GM12878 (cell line): ENCODE measurements at regions not wholly inside any gene's neighbourhood (a gene's known extent, or its start where the extent isn't known, plus 50 kb on each side); places are given as distances from the start of the nearest gene placed in this dataset.

Experiments
- BRCA1 ChIP-seq: IDR thresholded peaks from 2 replicates; pipeline ENCODE4 v1.6.1; 2011; ENCODE audit warnings: low read depth, low read length, improper control_type of control experiment
- EP300 ChIP-seq, 2 experiments: fragments of 150-350 bp in 1 of 2; IDR thresholded peaks; 2 replicates each; pipeline ENCODE4 v1.6.1; 2011 to 2012; ENCODE audit warnings: low read depth in 2 of 2, low read length in 2 of 2, borderline replicate concordance in 1 of 2, improper control_type of control experiment in 1 of 2, inconsistent platforms in 1 of 2; ENCODE audit not compliant: control insufficient read depth in 1 of 2
- ETV6 ChIP-seq, 2 experiments: fragments of 450-650 bp in 1 of 2; IDR thresholded peaks in 1 of 2; conservative IDR thresholded peaks in 1 of 2; 2 replicates each; pipeline ENCODE4 v1.6.1; 2014; ENCODE audit warnings: antibody characterized with exemption in 1 of 2, borderline replicate concordance in 1 of 2, low read depth in 1 of 2, mild to moderate bottlenecking in 1 of 2, moderate library complexity in 1 of 2
- HCFC1 ChIP-seq: fragments of 150-350 bp; IDR thresholded peaks from 2 replicates; pipeline ENCODE4 v1.6.1; 2014; ENCODE audit warnings: low read length
- HDAC2 ChIP-seq: fragments of 200-600 bp; sonication (generic); IDR thresholded peaks from 2 replicates; pipeline ENCODE4 v1.6.1; 2017
- KDM1A ChIP-seq: fragments of 200-600 bp; sonication (generic); IDR thresholded peaks from 2 replicates; pipeline ENCODE4 v1.6.1; 2016; ENCODE audit warnings: borderline replicate concordance
- NFIC ChIP-seq: IDR thresholded peaks from 2 replicates; pipeline ENCODE4 v1.6.1; 2012; ENCODE audit warnings: low read depth, mild to moderate bottlenecking, inconsistent platforms, low read length, moderate library complexity
- NFYA ChIP-seq: IDR thresholded peaks from 2 replicates; pipeline ENCODE4 v1.6.1; 2011; ENCODE audit warnings: low read depth, mild to moderate bottlenecking, low read length, improper control_type of control experiment, borderline replicate concordance
- RCOR1 ChIP-seq: conservative IDR thresholded peaks from 2 replicates; pipeline ENCODE4 v1.6.1; 2012; ENCODE audit warnings: low read depth, low read length, improper control_type of control experiment
- ZNF622 ChIP-seq: fragments of 450-650 bp; IDR thresholded peaks from 2 replicates; pipeline ENCODE4 v1.6.1; 2017; ENCODE audit warnings: mild to moderate bottlenecking, inconsistent platforms
- ZZZ3 ChIP-seq: IDR thresholded peaks from 2 replicates; pipeline ENCODE4 v1.6.1; 2011; ENCODE audit warnings: low read depth; ENCODE audit not compliant: control insufficient read depth, insufficient read length
- TF ChIP-seq, protein P1 (sequence below): fragments of 450-650 bp; formaldehyde crosslinking; IDR thresholded peaks from 2 replicates; pipeline ENCODE4 v1.4.0; 2022; ENCODE audit warnings: mild to moderate bottlenecking, moderate library complexity
- TF ChIP-seq, protein P2 (sequence below): IDR thresholded peaks from 2 replicates; pipeline ENCODE4 v1.6.1; 2012; ENCODE audit warnings: improper control_type of control experiment, low read depth, low read length; ENCODE audit not compliant: insufficient replicate concordance
- TF ChIP-seq, protein P3 (sequence below): IDR thresholded peaks from 2 replicates; pipeline ENCODE4 v1.6.1; 2011; ENCODE audit warnings: borderline replicate concordance, low read depth, mild to moderate bottlenecking, moderate library complexity, mixed read lengths, low read length; ENCODE audit not compliant: insufficient read depth; ENCODE audit errors: extremely low read length

GRCh38 chr15:95684693-95685115, 645.8 kb upstream of the NR2F2 start (continued):
- TF ChIP-seq BRCA1 = no peak
- TF ChIP-seq EP300 (IDR thresholded peaks at IDR 0.05; ENCODE audit: borderline replicate concordance in 1 of 2, control insufficient read depth in 1 of 2, low read depth in 2 of 2, low read length in 2 of 2) = no peak
- TF ChIP-seq, protein P1, sequence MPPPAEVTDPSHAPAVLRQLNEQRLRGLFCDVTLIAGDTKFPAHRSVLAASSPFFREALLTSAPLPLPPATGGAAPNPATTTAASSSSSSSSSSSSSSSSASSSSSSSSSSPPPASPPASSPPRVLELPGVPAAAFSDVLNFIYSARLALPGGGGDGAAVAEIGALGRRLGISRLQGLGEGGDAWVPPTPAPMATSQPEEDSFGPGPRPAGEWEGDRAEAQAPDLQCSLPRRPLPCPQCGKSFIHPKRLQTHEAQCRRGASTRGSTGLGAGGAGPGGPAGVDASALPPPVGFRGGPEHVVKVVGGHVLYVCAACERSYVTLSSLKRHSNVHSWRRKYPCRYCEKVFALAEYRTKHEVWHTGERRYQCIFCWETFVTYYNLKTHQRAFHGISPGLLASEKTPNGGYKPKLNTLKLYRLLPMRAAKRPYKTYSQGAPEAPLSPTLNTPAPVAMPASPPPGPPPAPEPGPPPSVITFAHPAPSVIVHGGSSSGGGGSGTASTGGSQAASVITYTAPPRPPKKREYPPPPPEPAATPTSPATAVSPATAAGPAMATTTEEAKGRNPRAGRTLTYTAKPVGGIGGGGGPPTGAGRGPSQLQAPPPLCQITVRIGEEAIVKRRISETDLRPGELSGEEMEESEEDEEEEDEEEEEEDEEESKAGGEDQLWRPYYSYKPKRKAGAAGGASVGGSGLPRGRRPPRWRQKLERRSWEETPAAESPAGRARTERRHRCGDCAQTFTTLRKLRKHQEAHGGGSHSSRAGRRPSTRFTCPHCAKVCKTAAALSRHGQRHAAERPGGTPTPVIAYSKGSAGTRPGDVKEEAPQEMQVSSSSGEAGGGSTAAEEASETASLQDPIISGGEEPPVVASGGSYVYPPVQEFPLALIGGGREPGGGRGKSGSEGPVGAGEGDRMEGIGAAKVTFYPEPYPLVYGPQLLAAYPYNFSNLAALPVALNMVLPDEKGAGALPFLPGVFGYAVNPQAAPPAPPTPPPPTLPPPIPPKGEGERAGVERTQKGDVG (CRISPR knock-in tag) = no peak
- TF ChIP-seq ZZZ3 = no peak
- TF ChIP-seq NFYA = no peak
- TF ChIP-seq HDAC2 = no peak
- TF ChIP-seq NFIC = no peak
- no peak for TF ChIP-seq HCFC1
- TF ChIP-seq ZNF622 = no peak
- TF ChIP-seq KDM1A = no peak
- TF ChIP-seq, protein P2, sequence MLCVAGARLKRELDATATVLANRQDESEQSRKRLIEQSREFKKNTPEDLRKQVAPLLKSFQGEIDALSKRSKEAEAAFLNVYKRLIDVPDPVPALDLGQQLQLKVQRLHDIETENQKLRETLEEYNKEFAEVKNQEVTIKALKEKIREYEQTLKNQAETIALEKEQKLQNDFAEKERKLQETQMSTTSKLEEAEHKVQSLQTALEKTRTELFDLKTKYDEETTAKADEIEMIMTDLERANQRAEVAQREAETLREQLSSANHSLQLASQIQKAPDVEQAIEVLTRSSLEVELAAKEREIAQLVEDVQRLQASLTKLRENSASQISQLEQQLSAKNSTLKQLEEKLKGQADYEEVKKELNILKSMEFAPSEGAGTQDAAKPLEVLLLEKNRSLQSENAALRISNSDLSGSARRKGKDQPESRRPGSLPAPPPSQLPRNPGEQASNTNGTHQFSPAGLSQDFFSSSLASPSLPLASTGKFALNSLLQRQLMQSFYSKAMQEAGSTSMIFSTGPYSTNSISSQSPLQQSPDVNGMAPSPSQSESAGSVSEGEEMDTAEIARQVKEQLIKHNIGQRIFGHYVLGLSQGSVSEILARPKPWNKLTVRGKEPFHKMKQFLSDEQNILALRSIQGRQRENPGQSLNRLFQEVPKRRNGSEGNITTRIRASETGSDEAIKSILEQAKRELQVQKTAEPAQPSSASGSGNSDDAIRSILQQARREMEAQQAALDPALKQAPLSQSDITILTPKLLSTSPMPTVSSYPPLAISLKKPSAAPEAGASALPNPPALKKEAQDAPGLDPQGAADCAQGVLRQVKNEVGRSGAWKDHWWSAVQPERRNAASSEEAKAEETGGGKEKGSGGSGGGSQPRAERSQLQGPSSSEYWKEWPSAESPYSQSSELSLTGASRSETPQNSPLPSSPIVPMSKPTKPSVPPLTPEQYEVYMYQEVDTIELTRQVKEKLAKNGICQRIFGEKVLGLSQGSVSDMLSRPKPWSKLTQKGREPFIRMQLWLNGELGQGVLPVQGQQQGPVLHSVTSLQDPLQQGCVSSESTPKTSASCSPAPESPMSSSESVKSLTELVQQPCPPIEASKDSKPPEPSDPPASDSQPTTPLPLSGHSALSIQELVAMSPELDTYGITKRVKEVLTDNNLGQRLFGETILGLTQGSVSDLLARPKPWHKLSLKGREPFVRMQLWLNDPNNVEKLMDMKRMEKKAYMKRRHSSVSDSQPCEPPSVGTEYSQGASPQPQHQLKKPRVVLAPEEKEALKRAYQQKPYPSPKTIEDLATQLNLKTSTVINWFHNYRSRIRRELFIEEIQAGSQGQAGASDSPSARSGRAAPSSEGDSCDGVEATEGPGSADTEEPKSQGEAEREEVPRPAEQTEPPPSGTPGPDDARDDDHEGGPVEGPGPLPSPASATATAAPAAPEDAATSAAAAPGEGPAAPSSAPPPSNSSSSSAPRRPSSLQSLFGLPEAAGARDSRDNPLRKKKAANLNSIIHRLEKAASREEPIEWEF = no peak
- TF ChIP-seq RCOR1 = no peak
- TF ChIP-seq ETV6 (conservative IDR thresholded peaks at IDR 0.05 in 1 of 2, IDR thresholded peaks at IDR 0.05 in 1 of 2; ENCODE audit: borderline replicate concordance in 1 of 2, low read depth in 1 of 2) = no peak
- TF ChIP-seq, protein P3, sequence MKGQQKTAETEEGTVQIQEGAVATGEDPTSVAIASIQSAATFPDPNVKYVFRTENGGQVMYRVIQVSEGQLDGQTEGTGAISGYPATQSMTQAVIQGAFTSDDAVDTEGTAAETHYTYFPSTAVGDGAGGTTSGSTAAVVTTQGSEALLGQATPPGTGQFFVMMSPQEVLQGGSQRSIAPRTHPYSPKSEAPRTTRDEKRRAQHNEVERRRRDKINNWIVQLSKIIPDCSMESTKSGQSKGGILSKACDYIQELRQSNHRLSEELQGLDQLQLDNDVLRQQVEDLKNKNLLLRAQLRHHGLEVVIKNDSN = no peak
